ENCODE measurements at regions not wholly inside any gene's neighbourhood (a gene's known extent, or its start where the extent isn't known, plus 50 kb on each side); places are given as distances from the start of the nearest gene placed in this dataset.
A peak's percentile ranks its signal among the peaks of the same experiment; 100 is the strongest.

DNA sequence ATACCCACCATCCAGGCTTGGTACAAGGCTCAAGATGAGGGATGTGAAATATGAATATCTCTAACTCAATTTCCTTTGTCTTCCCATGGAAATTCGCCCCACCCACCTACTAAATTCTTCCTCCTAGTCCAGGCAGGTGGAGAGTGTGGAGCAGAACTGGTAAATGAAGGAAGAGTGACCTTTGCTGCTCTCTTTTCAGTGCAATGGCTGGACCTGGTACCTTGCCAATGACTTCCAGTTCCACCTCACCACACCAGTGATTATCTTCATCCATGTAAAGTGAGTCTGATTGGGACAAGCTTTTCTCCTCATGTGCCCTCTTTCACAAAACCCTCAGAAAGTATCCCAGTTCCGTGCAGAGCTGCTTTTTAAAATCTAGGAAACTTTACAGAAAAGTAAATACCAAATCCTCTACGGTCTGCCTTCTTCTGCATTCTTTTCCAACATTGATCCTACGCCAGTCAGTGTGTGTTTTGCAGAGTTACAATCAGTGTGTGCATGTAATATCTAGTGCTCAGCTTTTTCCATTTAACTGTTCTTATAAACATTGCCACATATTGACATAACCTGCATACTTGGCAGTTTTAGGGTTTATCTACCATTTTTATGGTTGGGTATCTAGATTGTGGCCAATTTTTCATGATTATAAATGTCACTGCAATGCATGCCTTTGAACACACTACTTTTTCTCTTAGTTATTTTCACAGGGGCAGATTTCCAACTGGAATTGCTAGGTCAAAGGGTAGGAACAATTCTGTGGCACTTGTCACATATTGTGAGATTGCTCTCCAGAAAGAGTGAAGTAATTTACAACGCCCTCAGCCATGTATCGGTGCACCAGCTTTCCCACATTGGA lies 86.5 kb upstream of the SEC11C start:
- Histone ChIP-seq H3K9ac (ENCODE audit: low read length in 3 of 3) (no peak overlapping the region), H3K4me3 (ENCODE audit: low read length in 3 of 3) (no peak overlapping the region), H3K27me3 (ENCODE audit: control insufficient read depth, insufficient read depth, low read length) (no peaks in the 10 kb centered on the region), H3K36me3 (ENCODE audit: control insufficient read depth in 2 of 3, insufficient read depth in 3 of 3, low read length in 3 of 3) (no peaks in the 10 kb centered on the region), H3K27ac (ENCODE audit: low read depth in 2 of 2, low read length in 2 of 2) (no peak overlapping the region), H3K4me1 (ENCODE audit: control insufficient read depth in 2 of 3, insufficient read depth in 2 of 3, low read depth in 1 of 3, low read length in 3 of 3) (peaks cover 4 to 12% (median 6%) of the 10 kb centered on the region in 3 donors), H3K9me3 (ENCODE audit: control insufficient read depth in 2 of 3, insufficient read depth in 1 of 3, low read length in 3 of 3) (no peaks in the 10 kb centered on the region)
- FAIRE-seq (no peak), DNase-seq (peak in 1 of 5 donors; percentile 65)
- intact Hi-C loops (cut with DNase I): no loop called here
- TF ChIP-seq, protein P1, sequence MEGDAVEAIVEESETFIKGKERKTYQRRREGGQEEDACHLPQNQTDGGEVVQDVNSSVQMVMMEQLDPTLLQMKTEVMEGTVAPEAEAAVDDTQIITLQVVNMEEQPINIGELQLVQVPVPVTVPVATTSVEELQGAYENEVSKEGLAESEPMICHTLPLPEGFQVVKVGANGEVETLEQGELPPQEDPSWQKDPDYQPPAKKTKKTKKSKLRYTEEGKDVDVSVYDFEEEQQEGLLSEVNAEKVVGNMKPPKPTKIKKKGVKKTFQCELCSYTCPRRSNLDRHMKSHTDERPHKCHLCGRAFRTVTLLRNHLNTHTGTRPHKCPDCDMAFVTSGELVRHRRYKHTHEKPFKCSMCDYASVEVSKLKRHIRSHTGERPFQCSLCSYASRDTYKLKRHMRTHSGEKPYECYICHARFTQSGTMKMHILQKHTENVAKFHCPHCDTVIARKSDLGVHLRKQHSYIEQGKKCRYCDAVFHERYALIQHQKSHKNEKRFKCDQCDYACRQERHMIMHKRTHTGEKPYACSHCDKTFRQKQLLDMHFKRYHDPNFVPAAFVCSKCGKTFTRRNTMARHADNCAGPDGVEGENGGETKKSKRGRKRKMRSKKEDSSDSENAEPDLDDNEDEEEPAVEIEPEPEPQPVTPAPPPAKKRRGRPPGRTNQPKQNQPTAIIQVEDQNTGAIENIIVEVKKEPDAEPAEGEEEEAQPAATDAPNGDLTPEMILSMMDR (IDR thresholded peaks at IDR 0.05; ENCODE audit: borderline replicate concordance, extremely low read depth, insufficient read depth): no peak

GRCh38 chr18:59054496-59055287 lies 85.0 kb upstream of the SEC11C start:
- Histone ChIP-seq H3K27me3 (ENCODE audit: control insufficient read depth, insufficient read depth, low read length) (no peaks in the 10 kb centered on the region), H3K27ac (ENCODE audit: low read depth in 2 of 2, low read length in 2 of 2) (peak overlapping the region; percentile 23 to 39), H3K9ac (ENCODE audit: low read length in 3 of 3) (no peak overlapping the region), H3K36me3 (ENCODE audit: control insufficient read depth in 2 of 3, insufficient read depth in 3 of 3, low read length in 3 of 3) (no peaks in the 10 kb centered on the region), H3K4me3 (ENCODE audit: low read length in 3 of 3) (no peak overlapping the region), H3K4me1 (ENCODE audit: control insufficient read depth in 2 of 3, insufficient read depth in 2 of 3, low read depth in 1 of 3, low read length in 3 of 3) (peaks cover 4 to 7% (median 6%) of the 10 kb centered on the region in 3 donors), H3K9me3 (ENCODE audit: control insufficient read depth in 2 of 3, insufficient read depth in 1 of 3, low read length in 3 of 3) (no peaks in the 10 kb centered on the region)
- DNase-seq (peak in 3 of 5 donors; percentile 62 to 81 (median 80)), FAIRE-seq (peak; percentile 23)
- TF ChIP-seq, protein P1 (IDR thresholded peaks at IDR 0.05; ENCODE audit: borderline replicate concordance, extremely low read depth, insufficient read depth): no peak
- intact Hi-C loops (cut with DNase I): loop anchor here (5.0 kb wide), 1 partner anchor 272 kb away; no protein-coding TSS in a partner anchor

- H3K4me1 ChIP-seq (ENCODE audit: control insufficient read depth in 2 of 3, insufficient read depth in 2 of 3, low read depth in 1 of 3, low read length in 3 of 3): peaks cover 4 to 7% (median 6%) of the 10 kb centered on the region in 3 donors
- peak overlapping the region; percentile 23 to 39 for H3K27ac ChIP-seq (ENCODE audit: low read depth in 2 of 2, low read length in 2 of 2)
- no peaks in the 10 kb centered on the region for H3K27me3 ChIP-seq (ENCODE audit: control insufficient read depth, insufficient read depth, low read length)
- no peaks in the 10 kb centered on the region for H3K9me3 ChIP-seq (ENCODE audit: control insufficient read depth in 2 of 3, insufficient read depth in 1 of 3, low read length in 3 of 3)
- FAIRE-seq (no peak), DNase-seq (no peak)
- H3K9ac ChIP-seq (ENCODE audit: low read length in 3 of 3): no peak overlapping the region
- H3K36me3 ChIP-seq (ENCODE audit: control insufficient read depth in 2 of 3, insufficient read depth in 3 of 3, low read length in 3 of 3): no peaks in the 10 kb centered on the region
- intact Hi-C loops (cut with DNase I): loop anchor here (5.0 kb wide), 1 partner anchor 273 kb away; no protein-coding TSS in a partner anchor
- TF ChIP-seq, protein P1 (IDR thresholded peaks at IDR 0.05; ENCODE audit: borderline replicate concordance, extremely low read depth, insufficient read depth): peak; percentile 3
- no peak overlapping the region for H3K4me3 ChIP-seq (ENCODE audit: low read length in 3 of 3)
Observed at GRCh38 chr18:59055345-59056032, 84.2 kb upstream of the SEC11C start.
